CD4-positive, alpha-beta T cell treated with Interleukin-17A for 1 hour (primary cell): ENCODE measurements at regions not wholly inside any gene's neighbourhood (a gene's known extent, or its start where the extent isn't known, plus 50 kb on each side); places are given as distances from the start of the nearest gene placed in this dataset.
"Not testable (repeated sequence)": the region's sequence is repeated elsewhere in the genome, so short reads cannot be mapped to it uniquely, and the experiment has no call there.

ENCODE experiments used
- DNase-seq: peaks from one replicate; pipeline ENCODE4 v3.0.0-alpha.2; 2020

GRCh38 chr18:51337406-51337805, 139.9 kb upstream of the MEX3C start:
- no peak for DNase-seq

GRCh38 chr18:51339856-51340255, 142.4 kb upstream of the MEX3C start:
- DNase-seq: no peak

GRCh38 chr18:51340332-51340731, 142.9 kb upstream of the MEX3C start:
- no peak for DNase-seq

- DNase-seq: no peak
Measured at GRCh38 chr18:51342815-51343214, 145.3 kb upstream of the MEX3C start.

GRCh38 chr18:51345848-51346391, 148.4 kb upstream of the MEX3C start:
- no peak for DNase-seq

GRCh38 chr18:51346404-51346803, 148.9 kb upstream of the MEX3C start:
- DNase-seq: no peak

GRCh38 chr18:51350081-51350480, 152.6 kb upstream of the MEX3C start:
- no peak for DNase-seq

- no peak for DNase-seq
Measured at GRCh38 chr18:51355841-51356240, 158.4 kb upstream of the MEX3C start.

GRCh38 chr18:51360301-51360700, 162.8 kb upstream of the MEX3C start:
- not testable (repeated sequence) for DNase-seq

GRCh38 chr18:51361130-51361860, 163.8 kb upstream of the MEX3C start:
- no peak for DNase-seq

GRCh38 chr18:51363384-51363783, 165.9 kb upstream of the MEX3C start:
- DNase-seq: no peak

GRCh38 chr18:51370996-51371395, 173.5 kb upstream of the MEX3C start:
- no peak for DNase-seq

- no peak for DNase-seq
Measured at GRCh38 chr18:51371929-51372328, 174.4 kb upstream of the MEX3C start.

GRCh38 chr18:51382081-51382480, 184.6 kb upstream of the MEX3C start:
- DNase-seq: no peak

GRCh38 chr18:51383116-51383515, 185.6 kb upstream of the MEX3C start:
- DNase-seq: no peak

GRCh38 chr18:51383711-51384110, 186.2 kb upstream of the MEX3C start:
- DNase-seq: no peak

- DNase-seq: no peak
Measured at GRCh38 chr18:51385270-51385669, 187.8 kb upstream of the MEX3C start.

- DNase-seq: no peak
Measured at GRCh38 chr18:51390702-51391101, 193.2 kb upstream of the MEX3C start.

GRCh38 chr18:51391215-51391614, 193.7 kb upstream of the MEX3C start:
- no peak for DNase-seq

GRCh38 chr18:51391731-51392130, 194.2 kb upstream of the MEX3C start:
- no peak for DNase-seq

- no peak for DNase-seq
Measured at GRCh38 chr18:51397347-51397962, 200.0 kb upstream of the MEX3C start.

GRCh38 chr18:51398104-51398503, 200.6 kb upstream of the MEX3C start:
- no peak for DNase-seq

- no peak for DNase-seq
Measured at GRCh38 chr18:51399491-51400122, 202.1 kb upstream of the MEX3C start.

GRCh38 chr18:51400721-51401120, 203.2 kb upstream of the MEX3C start:
- DNase-seq: no peak
